ENCODE measurements at regions not wholly inside any gene's neighbourhood (a gene's known extent, or its start where the extent isn't known, plus 50 kb on each side); places are given as distances from the start of the nearest gene placed in this dataset.

GRCh38 chr12:62075870-62076269, 184.3 kb upstream of the USP15 start:
- no peak for DNase-seq

- no peak for DNase-seq
These were observed 182.2 kb upstream of the USP15 start for GRCh38 chr12:62078020-62078419.

GRCh38 chr12:62082448-62082847, 177.8 kb upstream of the USP15 start:
- no peak for DNase-seq

- no peak for DNase-seq
These were observed 162.1 kb upstream of the USP15 start for GRCh38 chr12:62098132-62098531.

GRCh38 chr12:62103748-62104147, 156.5 kb upstream of the USP15 start:
- DNase-seq = no peak

- DNase-seq = no peak
These were observed 153.5 kb upstream of the USP15 start for GRCh38 chr12:62106547-62107185.

GRCh38 chr12:62113366-62114011, 146.7 kb upstream of the USP15 start:
- no peak for DNase-seq

GRCh38 chr12:62116986-62117385, 143.2 kb upstream of the USP15 start:
- no peak for DNase-seq

GRCh38 chr12:62123721-62124203, 136.4 kb upstream of the USP15 start:
- DNase-seq = peak; percentile 33

GRCh38 chr12:62127516-62127915, 132.7 kb upstream of the USP15 start:
- DNase-seq = no peak

GRCh38 chr12:62128175-62128975, 131.8 kb upstream of the USP15 start:
- no peak for DNase-seq

GRCh38 chr12:62129291-62129690, 130.9 kb upstream of the USP15 start:
- no peak for DNase-seq

GRCh38 chr12:62130402-62130801, 129.8 kb upstream of the USP15 start:
- DNase-seq = no peak

GRCh38 chr12:62130834-62131552, 129.2 kb upstream of the USP15 start:
- no peak for DNase-seq

- DNase-seq = no peak
These were observed 126.8 kb upstream of the USP15 start for GRCh38 chr12:62133440-62133839.

- DNase-seq = no peak
These were observed 124.5 kb upstream of the USP15 start for GRCh38 chr12:62135553-62136200.

- no peak for DNase-seq
These were observed 123.7 kb upstream of the USP15 start for GRCh38 chr12:62136496-62136895.

- no peak for DNase-seq
These were observed 121.7 kb upstream of the USP15 start for GRCh38 chr12:62138527-62138926.

- no peak for DNase-seq
These were observed 113.9 kb upstream of the USP15 start for GRCh38 chr12:62146318-62146717.

GRCh38 chr12:62158013-62158412, 102.2 kb upstream of the USP15 start:
- no peak for DNase-seq

GRCh38 chr12:62158461-62159360, 101.5 kb upstream of the USP15 start:
- no peak for DNase-seq

- DNase-seq = no peak
These were observed 98.0 kb upstream of the USP15 start for GRCh38 chr12:62162214-62162613.

Measured in EL (cell line).